DOHH2 (cell line): ENCODE measurements at regions not wholly inside any gene's neighbourhood (a gene's known extent, or its start where the extent isn't known, plus 50 kb on each side); places are given as distances from the start of the nearest gene placed in this dataset.

Experiments used
- H3F3A ChIP-seq: fragments of 200-600 bp; sonication (generic), shearing (Covaris generic); 2 replicates; pipeline ENCODE4 v1.6.0; 2016; ENCODE audit warnings: antibody characterized with exemption, mild to moderate bottlenecking; ENCODE audit not compliant: control insufficient read depth, insufficient read depth
- H3K27ac ChIP-seq: fragments of 200-600 bp; sonication (generic); 2 replicates; pipeline ENCODE4 v1.5.1; 2014; ENCODE audit warnings: low read depth, mild to moderate bottlenecking, low read length, moderate library complexity
- H3K27me3 ChIP-seq: fragments of 200-600 bp; sonication (generic); 2 replicates; pipeline ENCODE4 v1.6.1; 2014; ENCODE audit warnings: mild to moderate bottlenecking, low read length, mixed read lengths; ENCODE audit not compliant: control insufficient read depth
- H3K36me3 ChIP-seq: fragments of 200-600 bp; sonication (generic); 2 replicates; pipeline ENCODE4 v1.6.1; 2014; ENCODE audit warnings: mild to moderate bottlenecking, low read length, moderate library complexity, mixed read lengths; ENCODE audit not compliant: control insufficient read depth
- H3K4me1 ChIP-seq: fragments of 200-600 bp; sonication (generic); 2 replicates; pipeline ENCODE4 v1.6.1; 2014; ENCODE audit warnings: mild to moderate bottlenecking, low read length, mixed read lengths; ENCODE audit not compliant: control insufficient read depth
- H3K4me2 ChIP-seq: fragments of 200-600 bp; sonication (generic); 2 replicates; pipeline ENCODE4 v1.6.0; 2014; ENCODE audit warnings: mild to moderate bottlenecking, low read length, moderate library complexity
- H3K4me3 ChIP-seq: fragments of 200-600 bp; sonication (generic); 2 replicates; pipeline ENCODE4 v1.5.1; 2014; ENCODE audit warnings: mild to moderate bottlenecking, low read length, mixed read lengths
- H3K79me2 ChIP-seq: fragments of 200-600 bp; sonication (generic); 2 replicates; pipeline ENCODE4 v1.6.1; 2014; ENCODE audit warnings: mild to moderate bottlenecking, low read length, mixed read lengths; ENCODE audit not compliant: control insufficient read depth
- H3K9me2 ChIP-seq: fragments of 200-600 bp; sonication (generic); replicated peaks from 2 replicates; pipeline ENCODE4 v1.6.1; 2014; ENCODE audit warnings: mild to moderate bottlenecking, low read length, mixed read lengths; ENCODE audit not compliant: control insufficient read depth
- H3K9me3 ChIP-seq: fragments of 200-600 bp; sonication (generic); 2 replicates; pipeline ENCODE4 v1.6.1; 2014; ENCODE audit warnings: antibody characterized with exemption, low read length, mixed read lengths; ENCODE audit not compliant: control insufficient read depth, insufficient read depth
- H4K20me1 ChIP-seq: fragments of 200-600 bp; sonication (generic); 2 replicates; pipeline ENCODE4 v1.6.0; 2014; ENCODE audit warnings: low read depth, mild to moderate bottlenecking, antibody characterized with exemption, low read length, moderate library complexity; ENCODE audit not compliant: control insufficient read depth, insufficient read depth
- CTCF ChIP-seq: fragments of 200-600 bp; sonication (generic); IDR thresholded peaks from one replicate; pipeline ENCODE4 v1.5.1; 2014; ENCODE audit warnings: antibody characterized with exemption, mild to moderate bottlenecking, low read depth, low read length; ENCODE audit not compliant: poor library complexity, severe bottlenecking
- EZH2phosphoT487 ChIP-seq: fragments of 200-600 bp; sonication (generic); IDR thresholded peaks from 2 replicates; pipeline ENCODE4 v1.6.1; 2017; ENCODE audit warnings: borderline replicate concordance, mild to moderate bottlenecking, antibody characterized with exemption, low read length, moderate library complexity, mixed read lengths

- Histone ChIP-seq H3K36me3 (no peaks in the 10 kb centered on the region), H3F3A (no peaks in the 10 kb centered on the region), H3K79me2 (no peaks in the 10 kb centered on the region), H3K4me2 (no peak overlapping the region), H4K20me1 (no peaks in the 10 kb centered on the region), H3K27me3 (no peaks in the 10 kb centered on the region), H3K4me1 (no peaks in the 10 kb centered on the region), H3K27ac (no peak overlapping the region), H3K4me3 (no peak overlapping the region), H3K9me3 (no peaks in the 10 kb centered on the region), H3K9me2 (no peaks in the 10 kb centered on the region)
- TF ChIP-seq EZH2phosphoT487 (no peak), CTCF (no peak)
Measured at GRCh38 chr4:176592976-176593670, 199.6 kb downstream of the VEGFC start.

GRCh38 chr4:176593943-176594342 lies 198.8 kb downstream of the VEGFC start:
- H3K27me3 ChIP-seq: no peaks in the 10 kb centered on the region
- no peaks in the 10 kb centered on the region for H3K4me1 ChIP-seq
- H4K20me1 ChIP-seq: no peaks in the 10 kb centered on the region
- no peak overlapping the region for H3K4me3 ChIP-seq
- H3K36me3 ChIP-seq: no peaks in the 10 kb centered on the region
- H3K27ac ChIP-seq: no peak overlapping the region
- H3K79me2 ChIP-seq: no peaks in the 10 kb centered on the region
- H3K4me2 ChIP-seq: no peak overlapping the region
- no peak for TF ChIP-seq EZH2phosphoT487
- no peak for TF ChIP-seq CTCF
- H3F3A ChIP-seq: no peaks in the 10 kb centered on the region
- no peaks in the 10 kb centered on the region for H3K9me2 ChIP-seq
- H3K9me3 ChIP-seq: no peaks in the 10 kb centered on the region

- no peaks in the 10 kb centered on the region for H3K4me1 ChIP-seq
- H3K4me2 ChIP-seq: no peak overlapping the region
- no peaks in the 10 kb centered on the region for H3K9me3 ChIP-seq
- no peaks in the 10 kb centered on the region for H3F3A ChIP-seq
- no peaks in the 10 kb centered on the region for H3K9me2 ChIP-seq
- H3K27me3 ChIP-seq: no peaks in the 10 kb centered on the region
- H3K4me3 ChIP-seq: no peak overlapping the region
- no peaks in the 10 kb centered on the region for H4K20me1 ChIP-seq
- TF ChIP-seq CTCF (no peak), EZH2phosphoT487 (no peak)
- H3K79me2 ChIP-seq: no peaks in the 10 kb centered on the region
- H3K36me3 ChIP-seq: no peaks in the 10 kb centered on the region
- H3K27ac ChIP-seq: no peak overlapping the region
Measured at GRCh38 chr4:176595257-176595656, 197.5 kb downstream of the VEGFC start.
